HCT116 (cell line): ENCODE measurements at regions not wholly inside any gene's neighbourhood (a gene's known extent, or its start where the extent isn't known, plus 50 kb on each side); places are given as distances from the start of the nearest gene placed in this dataset.

Experiments
- CTCF ChIP-seq, 3 experiments: fragments of 200-600 bp in 1 of 3; sonication (generic) in 1 of 3; IDR thresholded peaks in 2 of 3; conservative IDR thresholded peaks in 1 of 3; 2 replicates each; pipeline ENCODE4 v1.5.1; 2012 to 2017; ENCODE audit warnings: low read depth in 2 of 3, low read length in 2 of 3, antibody characterized with exemption in 1 of 3, borderline replicate concordance in 1 of 3, control low read depth in 1 of 3, mild to moderate bottlenecking in 1 of 3, mixed read lengths in 1 of 3, mixed run types in 1 of 3, moderate library complexity in 1 of 3; ENCODE audit not compliant: insufficient read depth in 1 of 3
- EZH2 ChIP-seq: fragments of 200-600 bp; sonication (generic); IDR thresholded peaks from 2 replicates; pipeline ENCODE4 v1.6.1; 2017; ENCODE audit warnings: antibody characterized with exemption, mixed run types
- EZH2phosphoT487 ChIP-seq: fragments of 200-600 bp; IDR thresholded peaks from 2 replicates; pipeline ENCODE4 v1.6.1; 2018; ENCODE audit warnings: antibody characterized with exemption, borderline replicate concordance
- JUND ChIP-seq: IDR thresholded peaks from 2 replicates; pipeline ENCODE4 v1.6.1; 2012
- POLR2A ChIP-seq: IDR thresholded peaks from 2 replicates; pipeline ENCODE4 v1.7.0; 2011; ENCODE audit warnings: borderline replicate concordance; ENCODE audit not compliant: insufficient read depth, insufficient read length; ENCODE audit errors: extremely low read depth
- POLR2AphosphoS5 ChIP-seq: IDR thresholded peaks from 2 replicates; pipeline ENCODE4 v1.6.1; 2011; ENCODE audit warnings: mild to moderate bottlenecking, low read depth, low read length, moderate library complexity
- REST ChIP-seq: IDR thresholded peaks from 2 replicates; pipeline ENCODE4 v1.6.1; 2012; ENCODE audit warnings: low read depth
- ZBTB33 ChIP-seq: IDR thresholded peaks from 2 replicates; pipeline ENCODE4 v1.6.1; 2011; ENCODE audit warnings: mild to moderate bottlenecking, low read length, moderate library complexity; ENCODE audit not compliant: insufficient replicate concordance; ENCODE audit errors: extremely low read depth

- TF ChIP-seq POLR2A (no peak), CTCF (IDR thresholded peaks at IDR 0.05 in 2 of 3, conservative IDR thresholded peaks at IDR 0.05 in 1 of 3; ENCODE audit: borderline replicate concordance in 1 of 3, insufficient read depth in 1 of 3, low read depth in 2 of 3, low read length in 2 of 3) (no peak), POLR2AphosphoS5 (no peak), JUND (no peak), EZH2 (no peak), ZBTB33 (no peak), EZH2phosphoT487 (no peak), REST (no peak)
These were observed 269.0 kb downstream of the COL12A1 start for GRCh38 chr6:74936886-74937285.
